GM18951 (cell line): ENCODE measurements at regions not wholly inside any gene's neighbourhood (a gene's known extent, or its start where the extent isn't known, plus 50 kb on each side); places are given as distances from the start of the nearest gene placed in this dataset.
"Not testable (repeated sequence)": the region's sequence is repeated elsewhere in the genome, so short reads cannot be mapped to it uniquely, and the experiment has no call there.

Experiments
- POLR2A ChIP-seq: IDR thresholded peaks from 4 replicates; pipeline ENCODE4 v1.6.1; 2011; ENCODE audit warnings: mild to moderate bottlenecking; ENCODE audit not compliant: insufficient read length, insufficient read depth; ENCODE audit errors: extremely low read depth
- in situ Hi-C: fragments of 300-500 bp; cut with MboI; formaldehyde crosslinking; loops from one replicate; pipeline ENCODE4 v1.12.0; 2022; ENCODE audit warnings: low sequenced_read_pairs, mixed read lengths, inconsistent platforms; ENCODE audit not compliant: unreplicated experiment

DNA sequence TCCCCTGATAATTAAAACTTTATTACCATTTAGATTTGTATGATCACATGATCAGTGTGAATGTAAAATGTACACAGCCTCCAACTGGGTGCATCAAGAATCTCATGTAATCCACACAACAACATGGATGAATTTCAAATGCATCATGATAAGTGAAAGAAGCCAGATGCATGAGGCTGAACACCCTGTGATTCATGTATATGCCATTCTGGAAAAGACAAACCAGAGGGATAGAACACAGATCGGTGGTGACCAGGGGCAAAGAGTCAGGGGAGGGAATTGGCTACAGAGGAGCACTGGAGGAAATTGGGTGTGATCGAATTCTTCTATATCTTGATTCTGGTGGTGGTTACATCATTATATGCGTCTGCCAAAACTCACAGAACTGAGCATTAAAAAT, 170.7 kb upstream of the SLC24A3 start:
- in situ Hi-C loops, result no loop called here
- no peak for TF ChIP-seq POLR2A

DNA sequence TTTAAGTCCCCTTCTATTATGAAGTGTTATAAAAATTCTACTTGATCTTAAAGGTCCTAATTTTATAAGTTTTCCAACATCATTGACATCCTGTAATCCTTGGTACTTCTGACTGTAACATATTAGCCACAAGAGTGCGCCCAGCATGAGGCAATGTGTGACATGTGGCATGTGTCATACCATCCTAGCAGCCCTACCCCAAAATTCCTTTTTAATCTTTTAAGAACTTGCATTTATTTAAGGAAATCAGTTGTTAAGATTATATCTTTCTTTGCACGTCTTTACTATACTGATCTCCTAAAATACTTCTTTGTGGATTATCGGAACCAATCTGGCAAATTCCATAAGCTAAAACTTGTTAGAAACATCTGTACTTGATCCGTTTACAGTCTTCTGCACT, 167.1 kb upstream of the SLC24A3 start:
- in situ Hi-C loops, result no loop called here
- TF ChIP-seq POLR2A, result no peak

DNA sequence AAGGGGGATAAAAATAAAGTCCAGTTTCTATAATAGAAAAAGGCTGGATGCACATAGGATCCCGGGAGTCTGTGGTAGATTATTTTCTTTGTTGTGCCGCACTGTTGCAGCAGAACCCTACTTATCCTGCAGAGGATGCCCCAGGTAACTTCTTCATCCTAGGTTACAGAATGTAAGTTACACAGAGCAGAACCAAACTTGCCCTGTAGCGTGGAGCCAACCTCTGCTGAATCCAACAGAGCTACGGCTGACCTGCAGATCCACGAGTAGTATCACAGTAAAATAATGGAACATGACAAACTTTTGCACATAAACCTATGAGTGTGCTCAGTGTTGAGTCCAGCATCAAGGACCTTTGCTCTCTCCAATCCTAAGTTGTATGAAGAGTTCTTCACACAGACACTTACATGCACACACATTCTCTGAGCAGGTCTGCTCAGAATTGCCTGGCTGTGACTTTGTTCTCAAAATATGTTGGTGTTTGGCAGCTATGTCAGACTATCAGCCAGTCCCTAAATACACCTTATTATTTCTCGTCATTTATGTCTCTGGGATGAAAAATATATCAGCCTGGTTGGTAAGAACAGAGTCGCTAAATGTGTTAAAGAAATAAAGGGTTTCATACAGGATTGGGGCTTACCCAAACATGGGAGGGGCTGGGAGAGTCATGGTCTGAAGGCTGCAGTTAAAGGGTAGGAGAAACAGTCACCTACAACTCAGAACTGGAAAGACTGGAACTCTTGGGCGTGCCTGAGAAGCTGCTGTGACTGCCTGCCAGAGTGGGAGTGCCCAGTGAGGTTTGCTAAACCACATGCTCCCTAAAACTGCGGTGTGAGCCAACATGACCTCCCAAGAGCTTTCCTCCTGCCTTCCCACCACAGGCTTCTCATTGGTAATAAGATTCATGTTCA, 165.1 kb upstream of the SLC24A3 start:
- TF ChIP-seq POLR2A, result no peak
- in situ Hi-C loops, result no loop called here

DNA sequence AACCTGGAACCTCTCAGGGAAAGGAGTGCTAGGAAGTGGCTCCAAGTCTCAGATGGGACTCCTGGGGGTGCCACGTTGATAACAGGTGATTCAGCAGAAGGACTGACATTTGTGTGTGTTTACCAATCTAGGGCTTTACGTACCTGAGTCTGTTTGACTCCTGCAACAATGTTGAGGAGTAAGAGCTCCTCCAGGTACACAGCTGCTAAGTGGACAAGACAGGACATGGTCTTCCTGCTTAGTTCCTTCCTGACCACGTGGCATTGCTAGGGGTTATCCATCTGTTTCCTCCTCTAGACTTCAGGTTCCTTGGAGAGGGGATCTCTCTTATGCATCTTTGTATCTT, 164.5 kb upstream of the SLC24A3 start:
- no peak for TF ChIP-seq POLR2A
- in situ Hi-C loops, result no loop called here

DNA sequence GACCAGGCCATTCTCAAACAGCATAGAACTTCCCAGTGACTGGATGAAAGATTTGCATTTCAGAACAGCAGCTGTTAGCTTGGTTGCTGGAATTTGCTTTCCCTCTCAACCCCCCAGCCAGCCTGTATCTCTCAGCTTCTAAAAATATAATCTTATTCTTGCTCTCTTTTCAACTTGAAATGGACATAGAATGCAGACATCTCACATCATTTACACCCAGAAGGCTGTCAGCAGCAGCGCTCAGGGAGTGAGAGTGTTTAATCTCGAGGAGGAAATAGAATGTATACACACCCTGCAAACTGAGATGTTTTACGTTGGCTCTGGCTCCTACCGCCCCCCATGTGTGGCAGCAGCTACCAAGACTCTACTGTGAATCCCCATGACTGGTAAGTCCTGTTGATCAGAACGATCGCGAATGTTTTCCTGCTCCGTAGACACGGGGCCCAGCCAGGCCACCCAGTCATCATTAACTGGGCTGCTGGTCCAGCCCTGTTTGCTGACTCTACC, 163.4 kb upstream of the SLC24A3 start:
- in situ Hi-C loops, result no loop called here
- TF ChIP-seq POLR2A, result no peak

DNA sequence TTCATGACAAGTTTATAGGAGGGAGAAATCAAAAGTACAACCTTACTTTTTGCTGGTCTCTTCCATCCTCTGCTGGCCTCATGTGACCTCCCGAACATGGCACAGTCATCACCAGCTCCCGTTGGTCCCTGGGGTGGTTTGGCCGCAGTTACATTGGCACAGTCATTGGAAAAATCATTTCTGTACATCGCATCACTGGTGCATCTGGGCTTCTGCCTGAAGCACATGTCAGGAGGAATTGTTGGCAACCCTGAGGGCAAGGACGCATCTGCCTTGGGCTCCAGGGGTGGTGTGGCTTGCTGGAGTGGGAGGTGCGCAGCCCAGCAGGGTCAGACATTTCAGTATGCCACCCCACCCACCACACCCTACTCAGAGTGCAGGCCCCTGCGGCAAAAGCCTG, 162.9 kb upstream of the SLC24A3 start:
- TF ChIP-seq POLR2A, result no peak
- in situ Hi-C loops, result no loop called here

DNA sequence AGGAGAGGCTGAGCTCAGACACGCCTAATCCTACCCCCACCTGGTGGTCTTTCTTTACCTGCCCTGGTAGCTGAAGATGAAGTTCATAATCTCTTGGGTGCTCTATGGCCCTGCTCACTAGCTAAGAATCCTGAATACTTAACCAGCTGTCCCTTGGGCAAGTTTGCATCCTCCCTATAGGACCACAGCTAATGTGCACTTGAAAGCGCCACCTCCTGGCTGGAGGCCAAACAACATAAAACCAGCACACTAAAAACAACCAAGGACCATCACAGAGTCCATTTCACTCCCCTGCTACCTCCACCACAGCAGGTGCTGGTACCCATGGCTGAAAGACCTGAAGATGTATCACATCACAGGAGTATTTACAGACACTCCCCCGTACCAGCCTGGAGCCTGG, 155.5 kb upstream of the SLC24A3 start:
- in situ Hi-C loops, result no loop called here
- no peak for TF ChIP-seq POLR2A

DNA sequence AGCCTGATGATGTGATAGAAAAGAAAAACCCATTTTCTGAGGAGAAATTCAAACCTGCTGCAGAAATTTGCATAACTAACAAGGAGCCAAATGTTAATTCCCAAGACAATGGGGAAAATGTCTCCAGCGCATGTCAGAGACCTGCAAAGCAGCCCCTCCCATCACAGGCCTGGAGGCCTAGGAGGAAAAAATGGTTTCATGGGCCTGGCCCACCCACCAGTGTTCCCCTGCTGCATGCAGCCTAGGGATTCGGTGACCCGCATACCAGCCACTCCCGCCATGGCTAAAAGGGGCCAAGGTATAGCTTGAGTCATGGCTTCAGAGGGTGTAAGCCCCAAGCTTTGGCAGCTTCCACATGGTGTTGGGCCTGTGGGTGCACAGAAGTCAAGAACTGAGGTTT, 147.7 kb upstream of the SLC24A3 start:
- in situ Hi-C loops, result not testable (repeated sequence)

DNA sequence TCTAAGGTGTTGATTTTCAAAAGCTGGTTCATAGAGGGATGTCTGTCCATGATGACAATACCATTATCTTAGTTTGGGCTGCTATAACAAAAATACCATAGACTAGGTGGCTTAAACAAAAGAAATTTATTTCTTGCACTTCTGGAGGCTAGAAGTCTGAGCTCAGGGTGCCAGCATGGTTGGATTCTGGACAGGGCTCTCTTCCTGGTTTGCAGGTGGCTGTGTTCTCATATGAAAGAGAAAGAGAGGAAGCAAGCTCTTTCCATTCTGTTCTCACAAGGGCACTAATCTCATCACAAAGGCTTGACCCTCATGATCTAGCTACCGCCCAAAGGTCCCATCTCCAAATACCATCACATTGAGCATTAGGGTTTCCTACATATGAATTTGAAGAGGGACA, 144.5 kb upstream of the SLC24A3 start:
- in situ Hi-C loops, result no loop called here
- no peak for TF ChIP-seq POLR2A

DNA sequence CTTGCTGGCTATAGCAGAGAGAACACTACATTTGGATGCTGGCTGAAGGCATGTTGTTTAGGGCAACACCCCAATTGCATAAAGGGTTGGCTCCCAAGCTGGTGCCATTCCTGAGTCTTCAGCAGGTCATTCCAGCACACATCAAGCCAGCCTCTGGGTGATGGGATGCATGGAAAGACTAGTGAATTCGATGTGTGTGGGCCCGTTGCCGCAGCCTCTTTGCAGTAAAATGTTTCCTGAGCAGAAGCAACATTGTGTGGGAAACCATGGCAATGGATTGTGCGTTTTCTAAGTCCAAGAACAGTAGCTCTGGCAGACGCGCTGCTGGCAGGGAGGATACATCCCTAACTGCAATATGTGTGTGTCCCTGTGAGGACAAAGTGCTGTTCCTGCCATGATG, 142.4 kb upstream of the SLC24A3 start:
- in situ Hi-C loops, result no loop called here
- no peak for TF ChIP-seq POLR2A

DNA sequence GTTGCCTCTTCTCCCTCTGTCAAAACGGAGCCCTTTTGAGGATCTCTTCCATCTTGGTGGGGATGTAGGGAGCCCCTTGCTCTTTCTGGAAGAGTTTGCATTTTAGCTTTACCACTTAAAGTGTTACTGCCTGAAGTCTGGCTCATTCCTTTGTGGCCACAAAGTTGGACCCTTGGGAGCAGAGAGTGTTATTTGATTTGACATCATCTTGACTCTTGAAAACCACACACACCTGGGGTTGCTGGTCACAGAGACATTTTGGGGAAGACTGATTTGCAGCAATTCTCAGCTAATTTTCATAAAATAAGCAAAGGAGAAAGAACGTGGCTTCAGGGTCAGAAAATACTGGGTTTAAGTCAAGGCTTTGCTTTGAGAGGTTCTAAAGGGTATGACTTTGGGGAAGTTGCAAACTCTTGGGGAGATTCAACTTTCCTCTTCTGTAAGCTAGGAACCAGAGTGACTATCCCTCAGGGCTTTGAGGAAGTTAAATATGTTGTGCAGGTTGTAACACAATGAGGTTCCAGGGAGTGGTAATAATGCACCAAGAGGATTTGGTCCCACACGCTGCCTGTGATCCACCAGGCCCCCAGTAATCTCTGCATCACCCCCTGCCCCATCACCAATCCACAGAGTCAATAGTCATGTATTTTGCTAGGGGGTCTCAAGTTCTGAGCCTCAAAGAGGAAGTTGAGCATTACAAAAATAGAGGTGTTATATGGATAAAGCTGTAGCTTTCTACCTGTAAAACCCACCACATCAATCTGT, 141.6 kb upstream of the SLC24A3 start:
- in situ Hi-C loops, result no loop called here
- no peak for TF ChIP-seq POLR2A

DNA sequence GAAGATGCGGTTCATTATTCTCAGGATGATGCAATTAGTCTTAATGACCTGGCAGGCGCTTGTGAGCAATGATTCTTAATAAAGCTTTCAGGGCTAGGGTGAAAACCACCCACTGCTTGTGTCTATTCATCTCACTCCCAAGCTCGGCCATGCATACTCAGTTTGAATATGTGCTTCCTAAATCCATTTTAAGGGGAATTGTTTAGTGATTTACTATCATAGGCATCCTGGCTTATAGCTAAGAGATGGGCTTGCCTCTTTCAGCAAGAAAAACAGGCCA, 141.1 kb upstream of the SLC24A3 start:
- TF ChIP-seq POLR2A, result no peak
- in situ Hi-C loops, result no loop called here

DNA sequence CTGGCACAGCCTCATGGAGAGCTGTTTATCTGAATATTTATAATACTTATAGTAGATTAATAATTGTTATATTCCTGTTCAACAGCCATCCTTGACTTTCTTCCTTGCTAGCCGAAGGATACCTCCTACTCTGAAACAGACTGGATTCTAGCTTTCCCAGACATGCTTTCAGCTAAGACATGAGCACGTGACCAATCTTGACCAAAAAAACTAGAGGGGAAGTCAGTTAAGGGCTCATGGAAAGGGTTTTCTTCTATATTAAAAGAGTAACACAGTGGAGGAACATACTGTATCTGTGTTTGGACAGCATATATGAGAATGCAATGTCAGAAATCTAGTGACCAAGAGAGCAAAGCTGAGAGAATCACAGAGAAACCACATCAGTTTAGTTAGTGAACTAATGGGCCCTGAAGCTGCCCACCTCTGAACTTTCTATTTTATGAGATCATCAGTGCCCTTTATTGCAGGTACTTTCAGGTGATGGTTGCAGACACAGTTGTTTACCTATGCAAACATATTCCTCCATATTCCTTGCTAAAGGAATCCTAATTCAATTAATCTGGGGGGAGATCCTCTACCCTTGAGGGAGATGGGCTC, 140.4 kb upstream of the SLC24A3 start:
- no peak for TF ChIP-seq POLR2A
- in situ Hi-C loops, result no loop called here

DNA sequence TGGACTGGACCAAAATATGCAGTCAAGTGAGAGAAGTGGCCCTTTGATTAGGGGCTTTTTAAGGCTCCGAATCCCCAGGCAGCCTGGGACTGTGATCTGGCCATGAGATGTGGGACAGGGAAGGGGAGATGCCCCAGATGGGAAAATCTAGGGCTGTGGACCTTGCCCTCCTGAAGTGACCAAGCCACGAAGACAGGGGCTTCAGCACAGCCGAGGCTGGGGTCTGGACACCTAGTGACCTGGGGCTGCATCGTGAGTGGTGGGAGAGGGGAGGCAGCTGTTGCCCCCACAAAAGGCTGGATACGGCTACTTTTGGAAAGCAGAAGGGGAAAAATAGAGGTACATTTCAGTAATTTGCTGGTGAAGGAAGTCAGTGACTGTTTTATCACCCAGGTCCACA, 139.5 kb upstream of the SLC24A3 start:
- TF ChIP-seq POLR2A, result no peak
- in situ Hi-C loops, result no loop called here
